Mesenchymal stem cell (in vitro differentiated cells and primary cell): ENCODE measurements at regions not wholly inside any gene's neighbourhood (a gene's known extent, or its start where the extent isn't known, plus 50 kb on each side); places are given as distances from the start of the nearest gene placed in this dataset.

ENCODE experiments used
- DNase-seq: peaks from one replicate; pipeline ENCODE4 v3.0.0-alpha.2; 2013
- H2AFZ ChIP-seq: one replicate; pipeline ENCODE4 v1.6.1; 2013; ENCODE audit warnings: low read depth, mild to moderate bottlenecking, control low read depth, inconsistent platforms, low read length, moderate library complexity
- H2AK5ac ChIP-seq: 2 replicates; pipeline ENCODE4 v1.6.1; 2013; ENCODE audit warnings: low read length, moderate library complexity, mild to moderate bottlenecking, inconsistent platforms; ENCODE audit not compliant: severe bottlenecking
- H2BK120ac ChIP-seq: one replicate; pipeline ENCODE4 v1.6.1; 2013; ENCODE audit warnings: low read depth, mild to moderate bottlenecking, inconsistent platforms, low read length, moderate library complexity
- H2BK12ac ChIP-seq, 2 experiments: one replicate each; pipeline ENCODE4 v1.6.1; 2013; ENCODE audit warnings: inconsistent platforms in 2 of 2, low read length in 2 of 2, mild to moderate bottlenecking in 2 of 2, moderate library complexity in 2 of 2, control low read depth in 1 of 2
- H2BK15ac ChIP-seq: one replicate; pipeline ENCODE4 v1.6.1; 2013; ENCODE audit warnings: mild to moderate bottlenecking, low read depth, inconsistent platforms; ENCODE audit not compliant: poor library complexity, severe bottlenecking
- H2BK5ac ChIP-seq: 2 replicates; pipeline ENCODE4 v1.6.1; 2013; ENCODE audit warnings: low read depth, mild to moderate bottlenecking, low read length, control low read depth, inconsistent platforms; ENCODE audit not compliant: poor library complexity, severe bottlenecking
- H3K14ac ChIP-seq, 2 experiments: one replicate each; pipeline ENCODE4 v1.6.1; 2013; ENCODE audit warnings: inconsistent platforms in 2 of 2, low read length in 2 of 2, control low read depth in 1 of 2, mild to moderate bottlenecking in 1 of 2, moderate library complexity in 1 of 2
- H3K18ac ChIP-seq, 2 experiments: one replicate each; pipeline ENCODE4 v1.6.1; 2013; ENCODE audit warnings: inconsistent platforms in 2 of 2, low read length in 2 of 2, control low read depth in 1 of 2, low read depth in 1 of 2, mild to moderate bottlenecking in 1 of 2
- H3K23ac ChIP-seq, 2 experiments: one replicate each; pipeline ENCODE4 v1.6.1; 2013; ENCODE audit warnings: inconsistent platforms in 2 of 2, low read length in 2 of 2, mild to moderate bottlenecking in 2 of 2, moderate library complexity in 2 of 2, control low read depth in 1 of 2
- H3K27ac ChIP-seq: 2 replicates; pipeline ENCODE4 v1.5.1; 2013; ENCODE audit warnings: mild to moderate bottlenecking, moderate library complexity, low read length, control low read depth, inconsistent platforms; ENCODE audit not compliant: poor library complexity, severe bottlenecking
- H3K27me3 ChIP-seq, 2 experiments: 2 replicates each; pipeline versions ENCODE4 v1.6.1 to v1.7.0; 2013; ENCODE audit warnings: low read length in 2 of 2, mild to moderate bottlenecking in 2 of 2, moderate library complexity in 2 of 2, control low read depth in 1 of 2, inconsistent platforms in 1 of 2; ENCODE audit not compliant: control insufficient read depth in 1 of 2, insufficient read depth in 1 of 2
- H3K36me3 ChIP-seq, 2 experiments: 2 replicates each; pipeline versions ENCODE4 v1.6.1 to v1.7.0; 2013; ENCODE audit warnings: low read length in 2 of 2, control low read depth in 1 of 2, inconsistent platforms in 1 of 2, low read depth in 1 of 2, mild to moderate bottlenecking in 1 of 2; ENCODE audit not compliant: insufficient read depth in 2 of 2, control insufficient read depth in 1 of 2
- H3K4ac ChIP-seq, 2 experiments: one replicate each; pipeline ENCODE4 v1.6.1; 2013; ENCODE audit warnings: inconsistent platforms in 2 of 2, low read length in 2 of 2, mild to moderate bottlenecking in 2 of 2, moderate library complexity in 2 of 2, control low read depth in 1 of 2, low read depth in 1 of 2
- H3K4me1 ChIP-seq: 2 replicates; pipeline ENCODE4 v1.6.1; 2013; ENCODE audit warnings: low read depth, low read length, control low read depth; ENCODE audit not compliant: control insufficient read depth, insufficient read depth
- H3K4me2 ChIP-seq: 2 replicates; pipeline ENCODE4 v1.6.1; 2013; ENCODE audit warnings: low read length, mild to moderate bottlenecking, inconsistent platforms; ENCODE audit not compliant: poor library complexity, severe bottlenecking
- H3K4me3 ChIP-seq, 2 experiments: 2 replicates each; pipeline versions ENCODE4 v1.5.1 to v1.7.0; 2013; ENCODE audit warnings: low read length in 2 of 2, mild to moderate bottlenecking in 2 of 2, control low read depth in 1 of 2, low read depth in 1 of 2; ENCODE audit not compliant: insufficient read depth in 1 of 2
- H3K79me1 ChIP-seq: replicated peaks from 2 replicates; pipeline ENCODE4 v1.6.1; 2013; ENCODE audit warnings: mild to moderate bottlenecking, control low read depth, low read length, inconsistent platforms; ENCODE audit not compliant: poor library complexity, severe bottlenecking
- H3K9ac ChIP-seq: 2 replicates; pipeline ENCODE4 v1.7.0; 2013; ENCODE audit warnings: mild to moderate bottlenecking, low read length, moderate library complexity
- H3K9me3 ChIP-seq: 2 replicates; pipeline ENCODE4 v1.7.0; 2013; ENCODE audit warnings: mild to moderate bottlenecking, low read length; ENCODE audit not compliant: control insufficient read depth
- H4K8ac ChIP-seq: one replicate; pipeline ENCODE4 v1.6.1; 2013; ENCODE audit warnings: inconsistent platforms, mild to moderate bottlenecking, low read length, moderate library complexity
- H4K91ac ChIP-seq: one replicate; pipeline ENCODE4 v1.6.1; 2013; ENCODE audit warnings: mild to moderate bottlenecking, low read length, inconsistent platforms
- WGBS: methylation state at CpG from one replicate; pipeline ENCODE4 v1.1.7; 2013; ENCODE audit warnings: mixed read lengths; 5-methylcytosine and 5-hydroxymethylcytosine counted together

DNA sequence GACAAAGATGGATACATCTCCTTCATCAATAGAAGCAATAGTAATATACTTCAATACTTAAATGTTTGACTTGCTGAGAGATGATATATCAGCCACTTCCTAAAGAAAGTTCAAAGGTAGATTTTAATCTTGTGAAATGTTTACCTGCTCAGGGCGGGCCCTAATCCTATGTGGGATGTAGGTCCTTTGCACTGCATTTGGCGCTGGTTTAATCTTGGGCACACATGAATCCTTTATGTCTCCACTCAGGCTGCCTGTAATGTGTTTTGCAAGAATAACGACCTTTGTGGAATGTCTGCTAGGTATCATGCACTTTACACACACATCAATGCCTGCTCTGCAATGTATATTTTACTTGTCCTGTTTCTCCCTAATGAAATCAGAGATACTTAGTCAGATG, 368.7 kb downstream of the GBA3 start:
- H3K23ac ChIP-seq, result no peak overlapping the region
- H3K14ac ChIP-seq, result no peak overlapping the region
- no peak overlapping the region for H2BK120ac ChIP-seq
- H3K4me3 ChIP-seq, result no peak overlapping the region
- H3K27ac ChIP-seq, result no peak overlapping the region
- no peak overlapping the region for H2BK12ac ChIP-seq
- WGBS, result 71% methylated on average over 3 of the region's 3 CpGs
- no peak overlapping the region for H3K18ac ChIP-seq
- no peak overlapping the region for H2AK5ac ChIP-seq
- no peak overlapping the region for H2BK15ac ChIP-seq
- no peak overlapping the region for H2AFZ ChIP-seq
- H3K79me1 ChIP-seq, result no peaks in the 10 kb centered on the region
- no peaks in the 10 kb centered on the region for H3K4me1 ChIP-seq
- H2BK5ac ChIP-seq, result no peak overlapping the region
- H3K36me3 ChIP-seq, result no peaks in the 10 kb centered on the region
- no peak overlapping the region for H3K4ac ChIP-seq
- H3K4me2 ChIP-seq, result no peak overlapping the region
- no peaks in the 10 kb centered on the region for H3K9me3 ChIP-seq
- no peak overlapping the region for H4K8ac ChIP-seq
- H3K9ac ChIP-seq, result no peak overlapping the region
- H4K91ac ChIP-seq, result no peak overlapping the region
- DNase-seq, result no peak
- no peaks in the 10 kb centered on the region for H3K27me3 ChIP-seq

DNA sequence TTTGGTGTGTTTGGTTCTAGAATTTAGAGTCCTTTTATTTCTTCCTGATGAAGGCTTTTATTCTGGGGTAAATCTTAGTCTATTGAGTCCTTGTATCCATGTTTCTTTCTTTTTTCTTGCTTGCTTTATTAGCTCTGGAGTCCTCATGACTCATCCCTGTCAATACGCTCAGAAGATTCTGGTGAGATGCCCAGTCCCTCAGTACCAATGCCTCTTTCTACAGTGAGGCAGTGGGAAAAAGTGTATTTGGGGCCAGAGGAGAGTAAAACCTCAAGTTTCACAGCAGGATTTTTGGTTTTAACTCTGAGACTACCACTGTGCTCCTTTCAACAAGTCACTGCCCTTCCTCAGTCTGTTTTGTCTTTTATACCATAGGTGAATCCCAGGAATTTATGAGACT, 368.0 kb downstream of the GBA3 start:
- Histone ChIP-seq H2BK5ac (no peak overlapping the region), H3K9me3 (no peaks in the 10 kb centered on the region), H4K91ac (no peak overlapping the region), H4K8ac (no peak overlapping the region), H3K27me3 (no peaks in the 10 kb centered on the region), H3K4ac (no peak overlapping the region), H3K4me2 (no peak overlapping the region), H3K9ac (no peak overlapping the region), H2BK15ac (no peak overlapping the region), H3K18ac (no peak overlapping the region), H2AFZ (no peak overlapping the region), H2BK12ac (no peak overlapping the region), H3K23ac (no peak overlapping the region), H3K4me1 (no peaks in the 10 kb centered on the region), H3K36me3 (no peaks in the 10 kb centered on the region), H3K27ac (no peak overlapping the region), H2AK5ac (no peak overlapping the region), H2BK120ac (no peak overlapping the region), H3K4me3 (no peak overlapping the region), H3K79me1 (no peaks in the 10 kb centered on the region), H3K14ac (no peak overlapping the region)
- no peak for DNase-seq
- no CpG with 5 or more reads among the region's 1 CpG for WGBS

DNA sequence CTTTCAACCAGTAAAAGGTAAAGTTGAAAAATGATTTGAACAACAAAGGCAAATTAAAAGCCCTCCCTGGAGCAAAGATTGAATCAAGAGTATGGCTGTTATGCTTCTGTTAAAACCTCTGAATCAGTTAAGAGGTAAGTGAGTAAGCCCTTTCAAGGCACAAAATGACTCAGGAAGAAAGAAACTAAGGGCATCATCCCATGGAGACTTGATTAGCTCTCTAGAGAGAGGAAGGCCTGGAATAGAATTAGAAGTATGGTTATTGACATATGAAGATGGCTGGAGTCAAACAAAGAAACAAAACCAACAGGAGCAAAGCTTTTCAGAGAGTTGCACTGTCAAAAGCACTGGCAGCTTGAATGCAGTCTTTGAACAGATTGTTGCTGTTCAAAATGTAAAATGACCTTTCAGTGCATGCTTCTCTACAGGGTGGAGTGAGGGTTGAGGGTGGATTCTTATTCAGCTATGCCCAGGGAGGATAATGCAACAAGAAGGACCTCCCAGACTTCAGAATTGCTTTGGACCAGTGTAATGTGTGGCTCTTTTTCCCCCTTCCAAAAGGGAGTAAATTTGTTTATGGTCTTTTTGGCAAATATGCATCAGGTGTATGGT, 365.5 kb downstream of the GBA3 start:
- Histone ChIP-seq H3K23ac (no peak overlapping the region), H2AK5ac (no peak overlapping the region), H3K27ac (no peak overlapping the region), H3K4me1 (no peaks in the 10 kb centered on the region), H3K4me2 (no peak overlapping the region), H3K4ac (no peak overlapping the region), H2BK120ac (no peak overlapping the region), H3K36me3 (no peaks in the 10 kb centered on the region), H2AFZ (no peak overlapping the region), H3K9me3 (no peaks in the 10 kb centered on the region), H3K27me3 (no peaks in the 10 kb centered on the region), H3K14ac (no peak overlapping the region), H3K18ac (no peak overlapping the region), H2BK15ac (no peak overlapping the region), H3K4me3 (no peak overlapping the region), H3K79me1 (no peaks in the 10 kb centered on the region), H4K8ac (no peak overlapping the region), H4K91ac (no peak overlapping the region), H2BK12ac (no peak overlapping the region), H2BK5ac (no peak overlapping the region), H3K9ac (no peak overlapping the region)
- no peak for DNase-seq

DNA sequence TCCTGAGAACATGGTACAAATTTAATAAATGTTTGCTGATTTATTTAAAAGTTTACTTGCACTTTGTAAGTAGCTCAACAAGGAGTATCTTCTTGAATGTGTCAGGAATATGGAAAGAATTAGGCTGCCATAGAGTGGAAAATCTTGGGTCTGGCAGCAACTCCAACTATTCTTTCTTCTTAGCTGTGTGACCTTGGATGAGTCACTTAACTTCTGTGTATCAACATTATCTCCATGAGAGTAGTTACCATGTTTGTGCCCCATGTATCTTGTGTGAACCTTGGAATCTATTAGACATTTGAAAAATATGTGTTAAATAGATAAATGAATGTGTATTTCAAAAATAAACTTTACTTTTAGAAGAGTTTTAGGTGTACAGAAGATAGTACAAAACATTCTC, 348.8 kb downstream of the GBA3 start:
- H2BK15ac ChIP-seq, result no peak overlapping the region
- no peak overlapping the region for H3K23ac ChIP-seq
- H2BK5ac ChIP-seq, result no peak overlapping the region
- no peak overlapping the region for H3K14ac ChIP-seq
- no peak overlapping the region for H2BK120ac ChIP-seq
- no peaks in the 10 kb centered on the region for H3K79me1 ChIP-seq
- no peak overlapping the region for H4K8ac ChIP-seq
- H2BK12ac ChIP-seq, result no peak overlapping the region
- no peaks in the 10 kb centered on the region for H3K4me1 ChIP-seq
- H3K4me2 ChIP-seq, result no peak overlapping the region
- no peak overlapping the region for H3K18ac ChIP-seq
- H3K4ac ChIP-seq, result no peak overlapping the region
- H3K36me3 ChIP-seq, result no peaks in the 10 kb centered on the region
- H3K27ac ChIP-seq, result no peak overlapping the region
- H3K4me3 ChIP-seq, result no peak overlapping the region
- no peak overlapping the region for H3K9ac ChIP-seq
- H4K91ac ChIP-seq, result no peak overlapping the region
- DNase-seq, result no peak
- no peaks in the 10 kb centered on the region for H3K27me3 ChIP-seq
- no peak overlapping the region for H2AK5ac ChIP-seq
- no peak overlapping the region for H2AFZ ChIP-seq
- H3K9me3 ChIP-seq, result no peaks in the 10 kb centered on the region
